Sigmoid colon (tissue), 4 donors: ENCODE measurements at regions not wholly inside any gene's neighbourhood (a gene's known extent, or its start where the extent isn't known, plus 50 kb on each side); places are given as distances from the start of the nearest gene placed in this dataset.
"Not testable (repeated sequence)": the region's sequence is repeated elsewhere in the genome, so short reads cannot be mapped to it uniquely, and the experiment has no call there.

ENCODE experiments used
- EP300 ChIP-seq, 4 donors: sonication (generic); formaldehyde crosslinking; IDR thresholded peaks; one replicate each; pipeline ENCODE4 v1.6.1; 2017; ENCODE audit warnings: antibody characterized with exemption in 4 of 4
- POLR2A ChIP-seq, 2 donors: fragments of 450-650 bp; IDR thresholded peaks; one replicate each; pipeline ENCODE4 v1.6.1; 2016; ENCODE audit warnings: antibody characterized with exemption in 2 of 2, mild to moderate bottlenecking in 2 of 2, moderate library complexity in 2 of 2
- POLR2AphosphoS5 ChIP-seq, 4 donors: sonication (generic); formaldehyde crosslinking; IDR thresholded peaks; one replicate each; pipeline ENCODE4 v1.6.1; 2017; ENCODE audit warnings: antibody characterized with exemption in 4 of 4
- TF ChIP-seq, protein P1 (sequence below), 4 experiments: fragments of 450-650 bp in 3 of 4; fragments of 200-600 bp in 1 of 4; IDR thresholded peaks; one replicate each; pipeline ENCODE4 v1.5.1; 2016 to 2019; ENCODE audit warnings: antibody characterized with exemption in 4 of 4, mild to moderate bottlenecking in 3 of 4, moderate library complexity in 2 of 4

DNA sequence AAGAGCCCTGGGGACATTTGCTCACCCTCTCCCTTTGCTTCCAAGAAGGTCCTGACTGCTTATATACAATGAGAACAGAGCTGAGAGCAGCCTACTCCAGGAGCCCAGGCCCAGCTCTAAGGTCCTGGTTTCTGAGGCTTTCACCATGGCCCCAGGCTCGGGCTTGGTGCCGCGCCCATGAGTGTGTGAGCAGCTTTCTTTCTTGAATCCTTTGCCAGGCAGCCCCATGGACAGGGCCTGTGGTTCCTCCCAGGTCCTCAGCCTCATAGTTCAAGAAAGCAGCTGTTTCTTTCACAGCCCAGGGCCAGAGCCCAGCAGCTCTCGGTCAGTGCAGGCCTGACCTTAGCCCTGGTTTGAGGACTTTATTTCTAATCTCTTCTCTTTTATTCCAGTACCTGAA, 1197.2 kb downstream of the RPIA start:
- TF ChIP-seq, protein P1, sequence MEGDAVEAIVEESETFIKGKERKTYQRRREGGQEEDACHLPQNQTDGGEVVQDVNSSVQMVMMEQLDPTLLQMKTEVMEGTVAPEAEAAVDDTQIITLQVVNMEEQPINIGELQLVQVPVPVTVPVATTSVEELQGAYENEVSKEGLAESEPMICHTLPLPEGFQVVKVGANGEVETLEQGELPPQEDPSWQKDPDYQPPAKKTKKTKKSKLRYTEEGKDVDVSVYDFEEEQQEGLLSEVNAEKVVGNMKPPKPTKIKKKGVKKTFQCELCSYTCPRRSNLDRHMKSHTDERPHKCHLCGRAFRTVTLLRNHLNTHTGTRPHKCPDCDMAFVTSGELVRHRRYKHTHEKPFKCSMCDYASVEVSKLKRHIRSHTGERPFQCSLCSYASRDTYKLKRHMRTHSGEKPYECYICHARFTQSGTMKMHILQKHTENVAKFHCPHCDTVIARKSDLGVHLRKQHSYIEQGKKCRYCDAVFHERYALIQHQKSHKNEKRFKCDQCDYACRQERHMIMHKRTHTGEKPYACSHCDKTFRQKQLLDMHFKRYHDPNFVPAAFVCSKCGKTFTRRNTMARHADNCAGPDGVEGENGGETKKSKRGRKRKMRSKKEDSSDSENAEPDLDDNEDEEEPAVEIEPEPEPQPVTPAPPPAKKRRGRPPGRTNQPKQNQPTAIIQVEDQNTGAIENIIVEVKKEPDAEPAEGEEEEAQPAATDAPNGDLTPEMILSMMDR (IDR thresholded peaks at IDR 0.05) = not testable (repeated sequence)
- not testable (repeated sequence) for TF ChIP-seq EP300, POLR2A, POLR2AphosphoS5 (IDR thresholded peaks at IDR 0.05)
